Ammon's horn (tissue), 1 donor: ENCODE measurements at regions not wholly inside any gene's neighbourhood (a gene's known extent, or its start where the extent isn't known, plus 50 kb on each side); places are given as distances from the start of the nearest gene placed in this dataset.
A peak's percentile ranks its signal among the peaks of the same experiment; 100 is the strongest.
"Not testable (repeated sequence)": the region's sequence is repeated elsewhere in the genome, so short reads cannot be mapped to it uniquely, and the experiment has no call there.

ENCODE experiments used
- DNase-seq: peaks from one replicate; pipeline ENCODE4 v3.0.0-alpha.2; 2016; ENCODE audit warnings: low spot score

- DNase-seq: no peak
These were observed 376.6 kb downstream of the DSEL start for GRCh38 chr18:67139899-67140298.

GRCh38 chr18:67135981-67136380 lies 380.5 kb downstream of the DSEL start:
- no peak for DNase-seq

DNA sequence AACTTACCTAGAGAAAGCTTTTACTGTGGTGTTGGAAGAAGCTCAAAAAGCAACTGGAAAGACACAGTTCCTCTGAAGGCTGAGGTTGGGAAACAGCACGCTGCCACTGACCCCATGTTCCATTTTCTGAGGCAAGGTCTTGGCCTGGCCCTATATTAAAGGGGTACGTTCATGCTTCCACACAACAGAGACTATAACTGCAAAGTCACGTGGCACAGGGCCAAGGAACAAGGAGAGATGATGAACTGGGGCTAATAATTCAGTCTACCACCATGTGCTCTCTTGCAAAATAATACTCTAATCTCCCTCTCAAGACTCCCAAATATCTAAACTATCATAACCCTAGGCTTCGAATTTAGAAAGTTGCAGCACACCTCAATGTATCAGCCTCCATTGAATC lies 381.6 kb downstream of the DSEL start:
- DNase-seq: no peak

GRCh38 chr18:67133669-67134068 lies 382.9 kb downstream of the DSEL start:
- no peak for DNase-seq

DNA sequence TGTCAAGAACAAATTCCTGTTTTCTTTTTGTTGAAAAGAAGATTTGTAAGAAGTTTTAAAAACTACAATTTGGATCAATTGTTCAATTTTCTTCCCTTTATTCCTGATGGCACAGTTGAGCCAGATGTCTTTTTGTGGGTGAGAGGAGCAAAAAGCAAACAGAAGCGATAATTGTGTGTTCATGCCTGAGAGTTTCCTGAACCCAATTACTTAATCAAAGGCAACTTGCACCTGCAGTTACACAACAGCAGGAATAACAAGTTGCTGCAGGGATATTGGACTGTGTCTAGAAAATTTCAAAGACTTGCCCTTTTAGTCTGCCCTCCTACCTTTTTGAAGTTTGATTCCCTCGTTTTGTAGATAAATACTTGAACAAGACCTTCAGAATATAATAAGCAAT lies 383.6 kb downstream of the DSEL start:
- DNase-seq: no peak

DNA sequence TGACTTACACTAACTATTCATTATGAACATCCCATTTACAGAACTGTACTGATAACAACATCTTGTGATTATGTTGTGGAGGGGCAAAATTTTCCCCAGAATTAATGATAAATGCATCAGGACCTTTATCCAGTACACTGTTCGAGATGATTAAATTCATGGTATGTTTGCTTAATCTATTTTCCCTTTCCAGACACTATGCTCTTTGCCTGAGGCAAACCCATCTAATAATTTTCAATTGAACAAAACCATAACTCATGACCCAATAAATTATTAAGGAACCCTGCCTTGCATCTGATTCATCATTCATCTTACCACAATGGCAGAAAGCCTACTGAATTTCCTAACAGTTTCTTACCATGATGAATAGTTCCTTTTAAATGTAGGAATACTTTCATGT lies 385.0 kb downstream of the DSEL start:
- DNase-seq: no peak

DNA sequence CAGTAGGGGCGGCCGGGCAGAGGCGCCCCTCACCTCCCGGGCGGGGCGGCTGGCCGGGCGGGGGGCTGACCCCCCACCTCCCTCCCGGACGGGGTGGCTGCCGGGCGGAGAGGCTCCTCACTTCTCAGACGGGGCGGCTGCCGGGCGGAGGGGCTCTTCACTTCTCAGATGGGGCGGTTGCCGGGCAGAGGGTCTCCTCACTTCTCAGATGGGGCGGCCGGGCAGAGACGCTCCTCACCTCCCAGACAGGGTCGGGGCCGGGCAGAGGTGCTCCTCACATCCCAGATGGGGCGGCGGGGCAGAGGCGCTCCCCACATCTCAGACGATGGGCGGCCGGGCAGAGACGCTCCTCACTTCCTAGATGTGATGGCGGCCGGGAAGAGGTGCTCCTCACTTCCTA lies 389.8 kb downstream of the DSEL start:
- not testable (repeated sequence) for DNase-seq

- DNase-seq: no peak
These were observed 392.6 kb downstream of the DSEL start for GRCh38 chr18:67123901-67124300.

DNA sequence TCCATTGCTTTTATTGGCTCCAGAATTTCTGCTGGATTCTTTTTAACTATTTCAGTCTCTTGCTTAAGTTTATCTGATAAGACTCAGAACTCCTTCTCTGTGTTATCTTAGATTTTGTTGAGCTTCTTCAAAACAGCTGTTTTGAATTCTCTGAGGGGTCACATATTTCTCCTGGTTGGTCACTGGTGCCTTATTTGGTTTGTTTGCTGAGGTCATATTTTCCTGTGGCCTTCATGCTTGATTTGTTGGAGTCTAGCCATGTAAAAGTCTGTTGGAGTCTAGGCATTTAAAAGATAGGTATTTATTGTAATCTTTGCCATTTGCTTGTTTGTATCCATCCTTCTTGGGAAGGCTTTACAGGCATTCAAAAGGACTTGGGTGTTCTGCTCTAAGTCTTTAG lies 398.7 kb downstream of the DSEL start:
- DNase-seq: no peak

DNA sequence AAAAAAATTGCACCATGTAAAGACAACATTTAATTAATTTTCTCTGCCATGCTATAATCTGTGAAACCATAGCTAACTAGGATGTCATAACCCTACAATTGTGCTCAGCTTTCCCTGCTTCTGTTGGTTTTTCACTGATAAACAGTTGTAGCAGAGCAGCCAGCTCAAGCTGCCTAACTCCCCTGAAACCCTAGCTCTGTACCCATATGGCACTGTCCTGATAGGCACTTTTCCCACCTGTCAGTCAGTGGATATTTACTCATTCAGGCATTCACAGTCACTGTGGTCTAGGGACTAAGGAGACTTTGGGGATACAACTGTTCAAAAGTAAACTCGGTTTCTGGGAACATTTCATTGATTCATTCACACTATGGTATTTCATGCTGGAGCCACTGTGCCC lies 407.0 kb downstream of the DSEL start:
- DNase-seq: no peak

DNA sequence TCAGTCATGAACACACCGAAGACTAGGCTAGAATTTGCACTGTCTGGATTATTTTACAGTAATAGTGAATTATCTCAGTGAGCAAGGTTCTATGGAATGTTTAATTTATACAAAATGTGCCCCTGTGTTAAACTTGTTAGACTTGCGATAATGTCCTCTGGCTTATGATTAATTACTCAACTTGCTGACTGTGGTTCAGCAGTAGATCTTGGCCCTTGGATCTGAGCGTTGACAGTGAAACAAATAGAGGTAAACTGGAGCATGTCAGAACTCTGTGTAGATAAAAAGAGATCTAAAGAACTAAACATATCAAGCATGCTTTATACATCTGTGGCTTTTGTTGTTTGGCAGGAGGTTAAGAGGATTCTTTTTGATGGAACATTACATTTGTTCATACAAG lies 407.6 kb downstream of the DSEL start:
- no peak for DNase-seq

- peak; percentile 88 for DNase-seq
These were observed 411.7 kb downstream of the DSEL start for GRCh38 chr18:67104700-67105284.

DNA sequence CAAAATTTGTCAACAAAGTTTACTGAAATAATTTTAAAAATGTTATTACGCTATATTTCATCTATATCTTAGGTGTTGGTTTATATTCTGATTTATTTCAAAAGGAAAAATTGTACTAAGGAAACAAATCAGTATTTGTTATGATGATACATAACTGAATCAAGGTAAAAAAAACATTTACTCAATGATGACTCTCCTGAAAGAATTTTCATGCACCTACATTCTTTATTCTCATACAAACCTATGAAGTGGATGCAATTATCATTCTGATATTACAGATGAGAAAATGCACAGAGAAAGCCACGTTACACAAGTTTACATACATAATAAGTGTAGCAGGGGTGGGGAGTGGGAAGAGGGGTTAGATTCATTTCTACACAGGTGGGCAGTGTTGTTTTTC lies 422.4 kb downstream of the DSEL start:
- no peak for DNase-seq

DNA sequence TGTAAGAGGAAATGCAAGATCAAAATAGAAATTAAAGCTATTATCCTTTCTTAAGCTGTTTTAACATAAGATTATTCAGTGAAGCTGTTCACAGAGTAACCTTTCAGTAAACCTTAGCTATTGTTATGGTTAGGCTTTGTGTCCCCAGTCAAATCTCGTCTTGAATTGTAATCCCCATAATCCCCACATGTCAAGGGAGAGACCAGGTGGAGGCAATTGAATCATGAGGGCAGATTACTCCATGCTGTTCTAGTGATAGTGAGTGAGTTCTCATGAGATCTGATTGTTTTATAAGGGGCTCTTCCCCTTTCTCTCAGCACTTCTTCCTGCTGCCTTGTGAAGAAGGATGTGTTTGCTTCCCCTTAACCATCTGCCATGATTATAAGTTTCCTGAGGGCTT lies 424.4 kb downstream of the DSEL start:
- no peak for DNase-seq

DNA sequence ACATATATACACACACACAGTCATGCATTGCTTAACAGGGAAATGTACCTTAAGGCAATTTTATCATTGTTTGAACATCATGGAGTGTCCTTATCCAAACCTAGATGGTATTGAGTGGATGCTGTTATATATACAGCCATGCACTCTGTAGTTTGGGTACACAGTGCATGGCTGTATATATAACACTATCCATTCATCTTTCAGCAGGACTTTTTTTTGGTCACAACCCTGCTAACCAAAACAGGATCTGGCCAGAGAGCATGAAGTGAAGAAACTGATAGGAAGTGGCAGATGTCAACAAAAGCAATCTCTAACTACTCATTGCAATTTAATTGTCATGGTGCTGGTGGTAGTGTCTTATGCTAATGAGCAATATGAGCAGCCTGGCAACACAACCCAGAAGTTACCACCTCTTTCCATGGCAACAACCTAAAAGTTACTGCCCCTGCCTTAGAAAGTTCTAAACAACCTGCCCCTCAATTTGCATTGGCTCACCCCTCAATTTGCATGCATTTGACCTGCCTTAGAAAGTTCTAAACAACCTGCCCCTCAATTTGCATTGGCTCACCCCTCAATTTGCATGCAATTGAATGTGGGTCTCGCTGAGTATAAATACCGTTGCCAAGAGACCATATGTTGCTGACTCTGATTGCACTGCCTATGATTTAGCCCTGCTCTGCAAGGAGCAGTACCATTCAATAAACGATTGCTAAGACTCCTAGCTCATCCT lies 434.9 kb downstream of the DSEL start:
- no peak for DNase-seq

DNA sequence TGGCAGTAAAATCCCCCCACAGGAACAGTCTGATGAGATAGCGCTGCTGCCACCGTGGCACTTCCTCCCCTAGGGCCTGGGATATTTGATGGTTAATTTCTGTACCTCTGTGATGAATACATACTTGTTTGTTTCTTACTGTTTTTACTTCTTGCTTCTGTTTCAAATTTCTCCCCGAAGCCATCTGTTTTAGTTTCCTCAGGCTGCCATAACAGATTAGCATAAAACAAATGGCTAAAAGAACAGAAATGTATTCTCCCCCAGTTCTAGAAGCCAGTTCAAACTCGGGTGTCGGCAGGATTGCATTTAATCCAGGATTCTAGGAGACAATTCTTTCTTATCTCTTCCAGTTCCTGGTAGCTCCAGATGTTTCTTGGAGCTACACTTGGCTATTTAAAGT lies 435.9 kb downstream of the DSEL start:
- DNase-seq: no peak

DNA sequence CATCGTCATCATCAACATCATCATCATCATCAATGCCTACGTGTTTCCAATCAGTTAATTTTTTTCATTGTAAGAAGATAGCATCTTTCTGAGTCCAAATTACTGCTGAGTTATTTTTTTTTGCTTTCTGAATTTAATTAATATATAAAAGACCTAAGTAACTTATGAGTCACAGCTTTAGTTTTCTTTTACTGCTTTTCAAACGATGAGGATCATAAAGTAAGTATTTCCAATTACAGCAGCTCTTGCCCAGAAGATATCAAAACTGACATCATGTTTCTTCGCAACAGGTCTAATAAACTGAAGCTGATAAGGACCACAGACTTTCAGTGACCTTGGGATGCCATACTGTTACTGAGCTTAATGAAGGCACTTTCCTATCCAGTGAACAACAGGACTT lies 442.2 kb downstream of the DSEL start:
- no peak for DNase-seq

DNA sequence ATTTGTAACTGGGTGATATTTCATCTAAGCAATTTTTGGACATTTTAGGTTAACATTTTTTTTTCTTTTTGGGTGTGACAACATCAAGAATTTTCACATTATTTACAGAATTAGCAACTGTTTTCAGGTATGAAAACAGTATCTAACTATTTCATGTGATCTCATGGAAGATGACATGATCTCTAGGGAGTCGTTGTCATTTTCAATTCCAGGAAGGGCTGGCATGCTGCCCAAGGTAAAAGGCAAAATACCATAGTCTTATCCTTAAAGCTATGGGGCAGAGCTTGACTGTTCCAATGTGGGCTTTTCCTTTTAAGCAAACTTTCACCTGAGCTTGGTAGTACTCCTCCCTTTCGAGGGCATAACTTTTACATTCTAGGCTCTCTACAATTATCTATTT lies 443.7 kb downstream of the DSEL start:
- DNase-seq: no peak

DNA sequence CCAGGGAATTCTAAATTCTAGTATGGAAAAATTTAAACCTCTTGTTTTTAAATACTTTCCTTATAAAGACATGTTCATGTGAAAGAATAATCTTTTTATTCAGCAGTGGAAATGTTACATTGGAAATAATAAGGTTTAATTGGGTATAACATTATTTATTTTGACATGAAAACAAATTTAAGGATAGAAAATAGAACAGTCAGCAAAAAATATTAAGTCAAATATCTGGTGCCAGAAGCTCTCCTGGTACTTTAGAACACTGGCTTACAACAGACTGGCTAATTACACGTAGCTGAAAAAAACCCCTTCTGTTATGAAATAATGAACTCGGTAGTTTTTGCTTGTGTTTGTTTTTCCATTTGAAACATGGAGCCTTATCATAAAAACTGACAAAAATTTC lies 447.9 kb downstream of the DSEL start:
- no peak for DNase-seq

DNA sequence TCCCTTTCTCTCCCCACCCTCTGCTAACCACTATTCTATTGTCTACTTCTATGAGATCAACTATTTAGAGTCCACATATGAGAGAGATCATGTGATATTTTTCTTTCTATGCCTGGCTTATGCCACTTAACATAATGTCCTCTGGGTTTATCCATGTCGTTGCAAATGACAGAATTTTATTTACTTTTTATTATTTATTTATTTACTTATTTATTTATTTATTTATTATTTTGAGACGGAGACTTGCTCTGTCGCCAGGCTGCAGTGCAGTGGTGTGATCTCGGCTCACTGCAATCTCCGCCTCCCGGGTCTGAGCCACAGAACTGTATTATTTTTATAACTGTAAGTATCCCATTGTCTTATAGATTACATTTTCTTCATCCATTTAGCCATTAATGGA lies 443.4 kb upstream of the CDH19 start:
- no peak for DNase-seq

DNA sequence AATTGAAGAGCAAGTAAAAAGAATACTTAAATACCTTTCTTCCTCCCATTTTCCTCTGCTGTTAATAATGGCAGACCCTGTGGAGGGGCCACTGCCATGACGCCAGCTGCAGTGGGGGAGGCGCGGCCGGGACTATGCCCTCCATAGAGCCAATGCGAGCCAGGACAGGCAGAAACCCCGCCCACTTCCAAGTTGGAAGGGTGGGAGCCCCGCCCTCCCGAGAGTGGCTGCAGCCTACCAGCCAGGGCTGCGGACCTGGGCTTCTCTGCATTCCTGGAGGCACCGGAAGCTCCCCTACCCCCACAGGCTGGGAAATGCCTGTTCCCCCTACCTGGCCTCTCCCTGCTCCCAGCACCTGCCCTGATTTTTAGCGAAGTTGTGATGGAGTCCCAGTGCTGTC lies 439.4 kb upstream of the CDH19 start:
- DNase-seq: no peak

- DNase-seq: no peak
These were observed 437.4 kb upstream of the CDH19 start for GRCh38 chr18:67041334-67041733.

- no peak for DNase-seq
These were observed 431.1 kb upstream of the CDH19 start for GRCh38 chr18:67035026-67035425.

GRCh38 chr18:67023059-67023458 lies 419.2 kb upstream of the CDH19 start:
- no peak for DNase-seq
